ENCODE measurements at regions not wholly inside any gene's neighbourhood (a gene's known extent, or its start where the extent isn't known, plus 50 kb on each side); places are given as distances from the start of the nearest gene placed in this dataset.
"Not testable (repeated sequence)": the region's sequence is repeated elsewhere in the genome, so short reads cannot be mapped to it uniquely, and the experiment has no call there.

DNA sequence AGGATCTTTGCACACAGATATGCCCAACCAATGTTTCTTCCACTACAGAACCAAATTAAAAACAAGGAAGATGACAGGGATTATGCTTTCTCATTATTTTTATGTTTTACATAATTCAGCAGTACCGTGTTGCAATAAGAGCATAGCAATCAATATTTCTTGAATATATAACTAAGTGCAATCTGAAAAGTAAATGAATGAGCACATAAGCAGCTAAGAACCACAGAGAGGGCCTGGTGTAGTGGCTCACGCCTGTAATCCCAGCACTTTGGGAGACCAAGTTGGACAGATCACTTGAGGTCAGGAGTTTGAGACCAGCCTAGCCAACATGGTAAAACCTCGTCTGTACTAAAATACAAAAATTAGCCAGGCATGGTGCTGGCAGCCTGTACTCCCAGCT lies 423.7 kb downstream of the MRPL39 start:
- WGBS = 76% methylated on average over 2 of the region's 3 CpGs
- Histone ChIP-seq H4K8ac (ENCODE audit: low read length) (no peak overlapping the region), H3K9ac (ENCODE audit: low read length) (no peak overlapping the region), H3K23ac (ENCODE audit: low read length in 2 of 2) (no peak overlapping the region), H3K14ac (ENCODE audit: low read length in 2 of 2) (no peak overlapping the region), H3K4me1 (ENCODE audit: control insufficient read depth, insufficient read depth, low read depth, low read length) (no peaks in the 10 kb centered on the region), H3K4me2 (ENCODE audit: low read length, poor library complexity, severe bottlenecking) (no peak overlapping the region), H3K4me3 (ENCODE audit: insufficient read depth in 1 of 2, low read depth in 1 of 2, low read length in 2 of 2) (no peak overlapping the region), H3K36me3 (ENCODE audit: control insufficient read depth in 1 of 2, insufficient read depth in 2 of 2, low read depth in 1 of 2, low read length in 2 of 2) (no peaks in the 10 kb centered on the region), H3K9me3 (ENCODE audit: control insufficient read depth, low read length) (no peaks in the 10 kb centered on the region), H2AK5ac (ENCODE audit: low read length, severe bottlenecking) (no peak overlapping the region), H2BK120ac (ENCODE audit: low read depth, low read length) (no peak overlapping the region), H2AFZ (ENCODE audit: low read depth, low read length) (no peak overlapping the region), H3K27ac (ENCODE audit: low read length, poor library complexity, severe bottlenecking) (no peak overlapping the region), H2BK5ac (ENCODE audit: low read depth, low read length, poor library complexity, severe bottlenecking) (no peak overlapping the region), H2BK15ac (ENCODE audit: low read depth, poor library complexity, severe bottlenecking) (no peak overlapping the region), H3K27me3 (ENCODE audit: control insufficient read depth in 1 of 2, insufficient read depth in 1 of 2, low read length in 2 of 2) (no peaks in the 10 kb centered on the region), H4K91ac (ENCODE audit: low read length) (no peak overlapping the region), H3K79me1 (replicated peaks; ENCODE audit: low read length, poor library complexity, severe bottlenecking) (no peaks in the 10 kb centered on the region), H3K18ac (ENCODE audit: low read depth in 1 of 2, low read length in 2 of 2) (no peak overlapping the region), H2BK12ac (ENCODE audit: low read length in 2 of 2) (no peak overlapping the region), H3K4ac (ENCODE audit: low read depth in 1 of 2, low read length in 2 of 2) (no peak overlapping the region)
- no peak for DNase-seq

DNA sequence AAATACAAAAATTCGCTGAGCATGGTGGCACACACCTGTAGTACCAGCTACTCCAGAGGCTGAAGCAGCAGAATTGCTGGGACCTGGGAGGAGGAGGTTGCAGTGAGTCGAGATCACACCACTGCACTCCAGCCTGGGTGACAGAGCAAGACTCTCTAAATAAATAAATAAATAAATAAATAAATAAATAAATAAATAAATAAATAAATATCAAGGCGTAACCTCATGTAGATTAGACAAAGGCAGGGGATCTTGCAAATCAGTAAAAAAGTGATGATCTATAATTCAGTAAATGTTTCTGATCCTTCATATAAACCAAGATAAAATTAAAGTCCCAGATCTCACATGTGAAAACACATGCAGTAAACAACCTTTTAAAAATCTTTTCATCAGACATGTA lies 425.6 kb downstream of the MRPL39 start:
- not testable (repeated sequence) for H2BK12ac ChIP-seq (ENCODE audit: low read length in 2 of 2); H3K4me1 ChIP-seq (ENCODE audit: control insufficient read depth, insufficient read depth, low read depth, low read length); H2AFZ ChIP-seq (ENCODE audit: low read depth, low read length); H3K4me3 ChIP-seq (ENCODE audit: insufficient read depth in 1 of 2, low read depth in 1 of 2, low read length in 2 of 2); H3K36me3 ChIP-seq (ENCODE audit: control insufficient read depth in 1 of 2, insufficient read depth in 2 of 2, low read depth in 1 of 2, low read length in 2 of 2); H3K79me1 ChIP-seq (replicated peaks; ENCODE audit: low read length, poor library complexity, severe bottlenecking); H3K14ac ChIP-seq (ENCODE audit: low read length in 2 of 2); H2BK5ac ChIP-seq (ENCODE audit: low read depth, low read length, poor library complexity, severe bottlenecking); H4K91ac ChIP-seq (ENCODE audit: low read length); H3K4ac ChIP-seq (ENCODE audit: low read depth in 1 of 2, low read length in 2 of 2); H2BK120ac ChIP-seq (ENCODE audit: low read depth, low read length); DNase-seq; H3K27ac ChIP-seq (ENCODE audit: low read length, poor library complexity, severe bottlenecking); H3K27me3 ChIP-seq (ENCODE audit: control insufficient read depth in 1 of 2, insufficient read depth in 1 of 2, low read length in 2 of 2); H3K9ac ChIP-seq (ENCODE audit: low read length); H3K23ac ChIP-seq (ENCODE audit: low read length in 2 of 2); H4K8ac ChIP-seq (ENCODE audit: low read length); H3K18ac ChIP-seq (ENCODE audit: low read depth in 1 of 2, low read length in 2 of 2); H3K9me3 ChIP-seq (ENCODE audit: control insufficient read depth, low read length); H2AK5ac ChIP-seq (ENCODE audit: low read length, severe bottlenecking); H3K4me2 ChIP-seq (ENCODE audit: low read length, poor library complexity, severe bottlenecking); H2BK15ac ChIP-seq (ENCODE audit: low read depth, poor library complexity, severe bottlenecking)
- WGBS = 36% methylated on average over 1 of the region's 3 CpGs

DNA sequence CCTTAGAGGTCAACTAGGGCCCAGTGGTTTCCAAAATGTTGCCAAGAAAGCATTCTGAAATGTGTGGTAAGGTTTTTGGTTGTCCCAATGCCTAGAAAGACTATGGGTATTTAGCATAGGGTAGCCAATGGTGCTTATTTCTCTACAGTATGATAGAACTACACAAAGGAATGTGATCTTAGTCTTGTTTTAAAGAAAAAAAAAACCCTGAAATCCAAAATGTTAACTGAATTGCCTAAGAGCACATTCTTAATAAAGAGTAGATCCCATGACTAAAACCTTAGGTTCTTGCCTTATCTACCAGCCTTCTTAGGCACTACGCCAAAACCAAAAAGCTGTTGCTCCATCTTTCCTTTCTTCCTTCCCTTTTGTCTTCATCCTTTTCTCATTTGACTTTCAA lies 428.2 kb downstream of the MRPL39 start:
- Histone ChIP-seq H3K4me2 (ENCODE audit: low read length, poor library complexity, severe bottlenecking) (no peak overlapping the region), H3K79me1 (replicated peaks; ENCODE audit: low read length, poor library complexity, severe bottlenecking) (no peaks in the 10 kb centered on the region), H3K4me3 (ENCODE audit: insufficient read depth in 1 of 2, low read depth in 1 of 2, low read length in 2 of 2) (no peak overlapping the region), H3K23ac (ENCODE audit: low read length in 2 of 2) (no peak overlapping the region), H3K9ac (ENCODE audit: low read length) (no peak overlapping the region), H2BK120ac (ENCODE audit: low read depth, low read length) (no peak overlapping the region), H2AFZ (ENCODE audit: low read depth, low read length) (no peak overlapping the region), H2BK5ac (ENCODE audit: low read depth, low read length, poor library complexity, severe bottlenecking) (no peak overlapping the region), H3K4ac (ENCODE audit: low read depth in 1 of 2, low read length in 2 of 2) (no peak overlapping the region), H4K91ac (ENCODE audit: low read length) (no peak overlapping the region), H2BK15ac (ENCODE audit: low read depth, poor library complexity, severe bottlenecking) (no peak overlapping the region), H3K27ac (ENCODE audit: low read length, poor library complexity, severe bottlenecking) (no peak overlapping the region), H3K36me3 (ENCODE audit: control insufficient read depth in 1 of 2, insufficient read depth in 2 of 2, low read depth in 1 of 2, low read length in 2 of 2) (no peaks in the 10 kb centered on the region), H3K9me3 (ENCODE audit: control insufficient read depth, low read length) (no peaks in the 10 kb centered on the region), H2AK5ac (ENCODE audit: low read length, severe bottlenecking) (no peak overlapping the region), H3K4me1 (ENCODE audit: control insufficient read depth, insufficient read depth, low read depth, low read length) (no peaks in the 10 kb centered on the region), H3K18ac (ENCODE audit: low read depth in 1 of 2, low read length in 2 of 2) (no peak overlapping the region), H4K8ac (ENCODE audit: low read length) (no peak overlapping the region), H3K27me3 (ENCODE audit: control insufficient read depth in 1 of 2, insufficient read depth in 1 of 2, low read length in 2 of 2) (no peaks in the 10 kb centered on the region), H2BK12ac (ENCODE audit: low read length in 2 of 2) (no peak overlapping the region), H3K14ac (ENCODE audit: low read length in 2 of 2) (no peak overlapping the region)
- WGBS = 65% methylated on average over 1 of the region's 1 CpG
- no peak for DNase-seq

DNA sequence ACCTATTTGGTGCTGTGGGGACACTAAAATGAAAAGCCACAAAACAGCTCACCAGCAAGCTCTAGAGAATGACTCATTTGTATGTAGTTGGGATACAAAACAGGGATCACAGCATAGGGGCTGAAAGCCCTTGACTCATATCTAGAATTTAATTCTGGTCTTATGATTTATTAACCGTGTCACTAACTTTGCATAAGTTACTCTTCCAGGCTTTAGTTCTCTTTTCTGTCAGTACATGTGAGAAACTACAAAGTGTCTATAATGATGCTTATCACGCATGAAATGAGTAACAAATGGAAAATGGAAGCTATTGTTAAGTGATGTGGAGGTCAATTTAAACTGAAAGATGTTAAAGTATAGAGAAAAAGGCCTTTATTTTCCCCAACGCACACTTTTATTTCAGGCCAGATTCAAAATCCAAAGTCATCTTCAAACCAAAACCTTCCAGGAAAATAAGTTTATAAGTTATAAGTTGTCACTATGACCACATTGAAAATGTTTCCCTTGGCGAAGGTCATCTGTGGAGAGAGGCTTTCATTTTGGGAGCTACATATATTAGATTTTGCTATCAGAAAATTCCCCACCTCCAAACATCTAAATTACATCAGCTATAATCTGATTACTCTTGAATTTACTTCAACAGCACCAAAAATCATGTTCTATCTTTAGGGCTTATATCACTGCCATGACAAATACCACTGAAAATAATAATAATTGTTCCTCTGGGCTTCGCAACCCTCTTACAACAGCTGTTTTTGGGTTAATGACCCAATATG lies 430.5 kb downstream of the MRPL39 start:
- Histone ChIP-seq H2AFZ (ENCODE audit: low read depth, low read length) (no peak overlapping the region), H3K4me3 (ENCODE audit: insufficient read depth in 1 of 2, low read depth in 1 of 2, low read length in 2 of 2) (no peak overlapping the region), H3K36me3 (ENCODE audit: control insufficient read depth in 1 of 2, insufficient read depth in 2 of 2, low read depth in 1 of 2, low read length in 2 of 2) (no peaks in the 10 kb centered on the region), H3K4me2 (ENCODE audit: low read length, poor library complexity, severe bottlenecking) (no peak overlapping the region), H3K4me1 (ENCODE audit: control insufficient read depth, insufficient read depth, low read depth, low read length) (no peaks in the 10 kb centered on the region), H3K4ac (ENCODE audit: low read depth in 1 of 2, low read length in 2 of 2) (no peak overlapping the region), H3K27me3 (ENCODE audit: control insufficient read depth in 1 of 2, insufficient read depth in 1 of 2, low read length in 2 of 2) (no peaks in the 10 kb centered on the region), H2BK120ac (ENCODE audit: low read depth, low read length) (no peak overlapping the region), H3K14ac (ENCODE audit: low read length in 2 of 2) (no peak overlapping the region), H3K9ac (ENCODE audit: low read length) (no peak overlapping the region), H4K91ac (ENCODE audit: low read length) (no peak overlapping the region), H2BK12ac (ENCODE audit: low read length in 2 of 2) (no peak overlapping the region), H2AK5ac (ENCODE audit: low read length, severe bottlenecking) (no peak overlapping the region), H3K79me1 (replicated peaks; ENCODE audit: low read length, poor library complexity, severe bottlenecking) (no peaks in the 10 kb centered on the region), H2BK5ac (ENCODE audit: low read depth, low read length, poor library complexity, severe bottlenecking) (no peak overlapping the region), H3K23ac (ENCODE audit: low read length in 2 of 2) (no peak overlapping the region), H3K9me3 (ENCODE audit: control insufficient read depth, low read length) (no peaks in the 10 kb centered on the region), H3K27ac (ENCODE audit: low read length, poor library complexity, severe bottlenecking) (no peak overlapping the region), H4K8ac (ENCODE audit: low read length) (no peak overlapping the region), H2BK15ac (ENCODE audit: low read depth, poor library complexity, severe bottlenecking) (no peak overlapping the region), H3K18ac (ENCODE audit: low read depth in 1 of 2, low read length in 2 of 2) (no peak overlapping the region)
- WGBS = 83% methylated on average over 3 of the region's 5 CpGs
- DNase-seq = no peak

All from mesenchymal stem cell (in vitro differentiated cells and primary cell).